DMS 273 (cell line): ENCODE measurements at regions not wholly inside any gene's neighbourhood (a gene's known extent, or its start where the extent isn't known, plus 50 kb on each side); places are given as distances from the start of the nearest gene placed in this dataset.
A peak's percentile ranks its signal among the peaks of the same experiment; 100 is the strongest.
"Not testable (repeated sequence)": the region's sequence is repeated elsewhere in the genome, so short reads cannot be mapped to it uniquely, and the experiment has no call there.

Experiments used
- DNase-seq: peaks from one replicate; lab custom pipeline; 2025; ENCODE audit not compliant: unreplicated experiment; lab: John Stamatoyannopoulos, UW

DNA sequence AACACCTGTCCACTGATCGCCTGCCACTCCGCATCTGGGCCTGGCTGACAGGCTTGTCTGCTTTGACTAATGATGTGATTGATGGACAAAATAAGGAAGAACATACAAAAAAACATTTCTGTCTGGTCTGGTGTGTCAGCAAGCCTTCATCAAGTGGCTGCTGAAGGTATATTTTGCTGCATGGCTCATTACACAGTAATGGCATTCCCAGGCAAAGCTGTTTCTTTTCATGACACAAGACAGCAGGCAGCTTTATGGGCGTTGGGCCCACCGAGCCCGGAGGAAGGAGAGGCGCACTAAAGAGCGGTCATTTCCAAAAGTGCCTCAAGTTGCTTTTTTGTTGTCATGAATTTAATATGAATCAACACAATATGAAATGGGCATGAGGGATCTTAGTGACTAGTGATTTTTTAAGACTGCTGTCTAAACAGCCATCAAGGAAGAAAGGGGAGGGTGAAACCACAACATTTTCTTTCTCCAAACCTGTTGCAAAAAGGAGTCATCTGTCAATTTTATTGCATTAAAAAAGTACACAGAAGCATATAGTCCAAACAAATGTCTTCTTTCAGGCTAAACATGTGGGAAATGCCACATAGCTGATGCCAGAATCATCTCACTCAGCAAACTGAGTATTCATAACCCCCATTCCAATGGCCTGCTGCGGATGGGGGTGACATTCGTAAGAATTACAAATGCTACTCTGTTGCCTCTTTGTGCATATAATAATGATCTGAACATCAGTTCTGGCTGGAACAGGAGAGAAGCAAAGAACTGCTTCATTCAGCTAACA is 476.6 kb downstream of the ZNF536 start:
- DNase-seq = no peak

DNA sequence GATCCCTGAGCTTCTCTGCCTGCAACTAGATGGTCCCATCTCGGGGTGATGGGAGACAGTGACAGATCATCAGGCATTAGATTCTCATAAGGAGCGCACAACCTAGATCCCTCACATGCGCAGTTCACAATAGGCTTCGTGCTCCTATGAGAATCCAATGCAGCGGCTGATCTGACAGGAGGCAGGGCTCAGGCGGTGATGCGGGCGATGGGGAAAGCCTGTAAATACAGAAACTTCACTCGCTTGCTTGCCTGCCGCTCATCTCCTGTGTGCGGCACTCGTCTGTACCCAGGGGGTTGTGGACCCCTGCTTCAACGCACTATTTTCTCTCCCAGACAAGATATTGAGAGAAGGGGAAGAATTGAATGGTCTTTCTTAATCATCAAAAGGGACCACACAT is 473.9 kb downstream of the ZNF536 start:
- no peak for DNase-seq

DNA sequence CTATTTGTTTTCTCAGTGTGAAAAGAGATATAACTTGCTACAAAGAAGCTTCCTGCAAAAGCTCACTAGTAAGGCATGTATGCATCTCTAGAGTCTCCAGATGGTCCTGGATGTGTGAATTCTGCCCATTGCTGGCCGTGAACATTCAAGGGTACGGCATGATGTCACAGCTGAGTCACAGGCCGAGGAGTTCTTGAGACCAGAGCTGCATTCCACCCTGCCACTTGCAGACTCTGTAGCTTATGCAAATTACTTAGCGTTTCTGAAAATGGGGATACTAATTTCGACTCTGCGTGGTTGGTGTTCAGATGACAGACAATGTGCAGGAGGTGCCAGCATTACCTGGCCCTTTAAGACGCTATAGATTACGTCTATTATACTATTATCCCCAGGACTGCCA is 470.7 kb downstream of the ZNF536 start:
- DNase-seq = no peak

DNA sequence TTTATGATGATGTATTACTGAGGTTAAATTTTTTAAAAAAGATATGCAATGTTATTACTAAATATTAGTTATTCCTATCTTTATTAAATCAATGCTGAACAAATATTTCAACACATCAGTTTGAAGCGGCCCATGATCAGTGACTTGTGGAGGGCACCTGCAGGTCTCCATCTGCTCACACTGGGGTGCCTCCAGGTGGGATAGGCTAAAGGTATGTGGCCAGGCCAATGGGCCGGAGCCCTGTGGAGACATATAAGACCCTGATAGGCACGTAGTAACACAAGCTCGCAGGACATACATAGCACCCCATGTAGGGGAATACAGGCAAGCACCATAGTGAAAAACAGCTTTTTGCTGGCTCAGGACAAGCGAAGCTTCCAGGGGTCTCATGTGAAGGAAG is 469.8 kb downstream of the ZNF536 start:
- no peak for DNase-seq

DNA sequence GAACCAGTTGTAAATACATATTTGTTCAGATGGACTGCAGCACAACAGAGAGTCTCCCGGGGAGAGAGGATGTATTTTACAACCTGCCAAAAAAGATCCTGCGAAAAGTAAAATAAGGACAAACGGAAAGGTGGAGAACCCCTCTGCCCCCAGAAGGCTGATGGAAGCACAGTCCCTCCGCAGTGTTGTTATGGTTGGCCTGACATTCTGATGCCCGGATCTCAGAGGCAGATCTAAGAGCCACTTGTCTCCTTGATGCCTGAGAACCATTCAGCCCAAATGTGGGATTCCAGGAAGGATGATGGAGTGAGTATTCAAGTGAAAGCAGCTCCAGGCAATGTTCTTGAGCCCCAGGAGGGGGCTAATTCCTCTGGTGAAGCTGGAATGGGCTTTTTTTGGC is 458.7 kb downstream of the ZNF536 start:
- no peak for DNase-seq

DNA sequence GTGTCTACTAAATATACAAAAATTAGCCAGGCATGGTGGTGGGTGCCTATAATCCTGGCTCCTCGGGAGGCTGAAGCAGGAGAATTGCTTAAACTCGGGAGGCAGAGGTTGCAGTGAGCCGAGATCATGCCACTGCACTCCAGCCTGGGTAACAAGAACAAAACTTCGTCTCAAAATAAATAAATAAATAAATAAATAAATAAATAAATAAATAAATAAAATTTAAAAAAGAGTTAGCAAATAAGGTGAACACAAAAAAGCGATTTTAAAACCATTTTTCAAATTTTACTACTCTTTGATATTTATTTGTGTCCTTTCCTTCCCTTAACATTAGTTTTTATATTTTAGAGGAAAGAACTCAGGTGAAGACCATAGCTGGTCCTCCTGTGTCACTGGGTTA is 453.3 kb downstream of the ZNF536 start:
- DNase-seq = not testable (repeated sequence)

DNA sequence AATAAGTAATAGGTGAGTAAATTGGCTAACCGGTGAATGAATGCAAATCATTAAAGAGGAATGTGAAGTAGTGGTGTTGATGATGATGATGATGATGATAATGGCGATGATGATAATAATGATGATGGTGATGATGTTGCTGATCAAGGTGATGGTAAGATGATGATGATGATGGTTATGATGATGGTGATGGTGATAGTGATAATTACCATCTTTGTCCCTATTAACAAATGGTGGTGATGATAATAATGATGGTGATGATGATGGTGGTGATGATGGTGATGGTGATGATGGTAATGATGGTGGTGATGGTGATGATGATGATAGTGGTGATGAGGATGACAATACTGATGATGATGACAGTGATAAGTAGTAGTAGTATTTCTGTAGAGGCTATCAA is 452.6 kb downstream of the ZNF536 start:
- no peak for DNase-seq

DNA sequence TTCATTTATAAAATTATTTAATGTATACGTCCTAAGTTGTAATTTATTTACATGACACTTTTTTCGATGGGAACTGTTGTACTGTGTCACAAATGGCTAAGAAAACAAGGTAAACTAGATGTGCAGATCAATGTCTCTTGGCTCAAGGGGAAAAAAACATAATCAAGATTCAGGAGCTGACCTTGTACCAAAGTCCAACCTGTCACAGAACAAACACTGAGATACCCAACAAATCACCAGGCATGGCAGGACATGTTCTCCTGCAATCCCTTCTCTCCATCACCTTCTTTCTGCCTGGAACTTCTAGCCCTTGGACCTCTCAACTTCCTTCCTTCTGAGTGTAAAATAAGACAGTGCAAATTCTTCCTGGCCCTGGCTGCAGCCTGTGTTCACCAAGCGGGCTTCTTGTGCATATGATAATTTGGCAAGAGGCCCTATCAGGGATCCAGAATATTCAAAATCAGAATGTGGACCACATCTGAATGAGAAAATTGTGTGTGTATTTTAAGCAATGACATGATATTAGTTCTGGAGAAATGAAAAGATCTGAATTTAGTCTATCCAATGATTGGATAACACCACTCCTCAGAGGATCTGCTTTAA is 445.9 kb downstream of the ZNF536 start:
- no peak for DNase-seq

DNA sequence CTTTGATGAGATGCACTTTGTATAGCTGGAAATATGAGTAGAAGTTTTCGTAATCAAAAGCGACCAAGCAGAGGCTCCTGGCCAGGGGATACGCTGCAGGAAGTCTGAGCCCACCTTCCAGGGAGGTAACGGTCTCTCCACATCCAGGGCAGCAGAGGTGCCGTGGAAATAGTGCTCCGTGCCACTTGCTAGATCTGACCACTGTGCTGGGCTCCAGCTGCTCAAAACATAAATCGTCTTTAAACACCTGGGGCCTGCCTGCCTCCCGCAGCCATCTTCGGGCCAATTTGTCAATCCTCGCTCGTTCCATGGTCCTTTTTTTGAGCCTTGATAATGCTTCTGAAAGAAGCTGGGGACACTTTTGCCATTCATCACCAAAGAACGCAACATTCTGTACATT is 445.0 kb downstream of the ZNF536 start:
- DNase-seq = no peak

DNA sequence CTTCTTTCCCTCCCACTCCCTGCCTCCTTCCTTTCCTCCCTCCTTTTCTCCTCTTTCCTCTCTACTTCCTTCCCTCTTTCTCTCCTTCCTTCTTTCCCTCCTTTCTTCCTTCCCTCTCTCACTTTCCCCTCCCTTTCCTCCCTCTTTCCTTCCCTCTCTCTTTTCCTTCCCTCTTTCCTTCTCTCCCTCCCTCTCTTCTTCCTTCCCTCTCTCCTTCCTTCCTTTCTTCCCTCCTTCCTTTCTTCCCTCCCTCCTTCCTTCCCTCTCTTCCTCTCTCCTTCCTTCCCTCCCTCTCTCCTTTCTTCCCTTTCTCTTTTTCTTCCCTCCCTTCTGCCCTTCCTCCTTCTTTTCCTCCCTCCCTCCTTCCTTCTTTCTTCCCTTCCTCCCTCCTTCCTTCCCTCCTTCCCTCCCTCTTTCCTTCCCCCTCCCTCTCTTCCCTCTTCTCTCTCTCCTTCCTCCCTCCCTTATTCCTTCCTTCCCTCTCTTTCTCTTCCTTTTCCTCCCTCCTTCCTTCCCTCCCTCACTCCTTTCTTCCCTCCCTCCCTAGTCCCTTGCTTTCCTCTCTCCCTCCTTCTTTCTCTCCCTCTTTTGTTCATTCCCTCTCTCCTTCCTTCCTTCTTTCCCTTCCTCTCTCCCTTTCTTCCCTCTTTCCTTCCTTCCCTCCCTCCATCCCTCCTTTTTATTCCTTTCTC is 443.9 kb downstream of the ZNF536 start:
- DNase-seq = no peak

DNA sequence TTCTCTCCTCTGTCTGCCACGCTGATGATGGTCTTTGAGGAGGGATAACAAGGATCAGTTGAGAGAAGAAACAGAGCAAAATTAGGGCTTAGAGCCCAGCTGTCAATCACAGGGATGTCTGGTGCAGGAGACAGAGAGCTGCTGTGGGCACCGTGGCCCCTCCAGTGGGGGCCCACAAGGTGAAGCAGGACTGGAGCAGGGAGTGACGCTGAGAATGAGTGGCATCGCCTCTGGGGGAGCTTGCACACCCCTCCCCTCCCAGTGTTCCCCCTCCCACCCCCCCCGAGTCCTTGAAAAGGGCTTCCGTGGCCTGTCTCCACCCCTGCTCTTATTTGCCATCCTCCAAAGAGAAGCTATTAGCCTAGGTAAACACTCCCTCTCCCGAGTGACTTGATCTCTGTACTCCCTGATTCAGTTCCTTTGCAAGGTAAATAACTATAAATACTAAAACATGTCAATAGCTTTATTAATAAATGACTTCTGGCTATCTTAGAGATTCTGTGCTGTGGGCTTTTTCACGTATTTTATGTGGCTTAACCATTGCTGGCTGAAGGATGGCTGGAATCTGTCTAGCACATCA is 440.0 kb downstream of the ZNF536 start:
- no peak for DNase-seq

DNA sequence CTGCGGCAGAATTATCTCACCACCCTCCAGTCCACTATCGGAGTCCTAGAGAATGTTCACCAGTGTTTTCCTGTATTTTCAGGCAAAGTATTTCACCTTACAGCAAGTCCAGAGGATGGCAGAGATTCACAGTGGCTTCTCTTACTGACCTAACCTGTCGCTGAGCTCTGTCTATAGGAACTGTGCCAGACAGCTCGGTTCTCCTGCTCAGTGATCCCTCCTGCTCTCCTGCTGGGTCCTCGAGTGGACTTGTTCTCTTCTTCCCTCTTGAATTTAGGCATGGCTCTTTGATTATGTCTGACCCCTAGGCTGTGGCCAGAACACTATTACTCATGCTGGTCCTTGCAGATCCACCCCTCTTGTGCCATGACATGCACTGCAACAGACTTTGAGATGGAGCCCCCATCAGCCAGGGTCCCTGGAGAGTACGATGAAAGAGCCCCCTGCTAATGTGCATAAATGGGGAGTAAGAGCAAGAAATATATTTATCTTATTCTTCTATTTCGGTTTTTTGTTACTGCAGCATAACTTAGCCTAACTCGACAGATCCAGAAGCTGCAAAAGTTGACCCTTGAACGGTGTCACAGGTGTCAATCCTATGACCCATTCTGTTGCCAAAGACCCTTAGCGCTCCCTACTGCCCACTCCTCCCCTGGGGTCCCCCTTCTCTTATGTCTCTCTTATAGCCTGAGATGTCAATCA is 439.4 kb downstream of the ZNF536 start:
- no peak for DNase-seq

DNA sequence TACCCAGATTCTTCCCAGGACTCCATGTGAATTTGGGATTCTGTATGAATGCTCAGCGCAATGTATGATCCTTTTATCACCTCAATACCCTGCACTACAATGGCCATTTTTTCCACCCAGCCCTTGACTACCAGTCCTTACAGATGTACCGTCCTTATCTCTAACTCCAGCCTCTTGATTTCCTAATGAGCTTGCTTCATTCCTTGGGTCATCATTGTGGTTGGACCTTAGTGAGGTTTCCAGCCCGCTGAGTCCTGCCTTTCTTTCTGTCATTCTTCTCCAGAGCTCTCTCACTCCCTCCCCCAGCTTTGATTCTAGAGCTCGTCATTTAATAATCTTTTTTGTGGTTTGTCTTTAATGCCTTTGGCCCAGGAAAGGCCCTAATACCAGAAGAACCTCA is 438.5 kb downstream of the ZNF536 start:
- no peak for DNase-seq

DNA sequence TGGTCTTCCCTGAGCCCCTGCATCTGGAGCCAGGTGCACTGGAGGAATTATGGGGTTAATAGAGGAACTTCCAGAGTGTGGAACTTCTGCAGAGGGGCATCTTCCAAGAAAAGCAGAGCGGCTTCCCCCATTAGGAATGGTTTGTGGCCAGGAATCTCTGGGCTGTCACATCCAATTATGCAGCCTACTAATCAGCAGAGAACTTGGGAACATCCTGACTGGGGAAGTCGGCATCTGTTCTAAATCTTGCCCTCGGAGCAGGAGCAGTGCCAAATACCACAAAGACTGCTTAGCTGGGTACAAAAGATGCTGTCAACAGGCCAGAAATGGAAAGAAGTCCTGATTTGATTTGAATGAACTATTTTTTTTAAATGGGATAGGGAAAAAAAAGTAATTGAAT is 435.1 kb downstream of the ZNF536 start:
- DNase-seq = peak; percentile 2

DNA sequence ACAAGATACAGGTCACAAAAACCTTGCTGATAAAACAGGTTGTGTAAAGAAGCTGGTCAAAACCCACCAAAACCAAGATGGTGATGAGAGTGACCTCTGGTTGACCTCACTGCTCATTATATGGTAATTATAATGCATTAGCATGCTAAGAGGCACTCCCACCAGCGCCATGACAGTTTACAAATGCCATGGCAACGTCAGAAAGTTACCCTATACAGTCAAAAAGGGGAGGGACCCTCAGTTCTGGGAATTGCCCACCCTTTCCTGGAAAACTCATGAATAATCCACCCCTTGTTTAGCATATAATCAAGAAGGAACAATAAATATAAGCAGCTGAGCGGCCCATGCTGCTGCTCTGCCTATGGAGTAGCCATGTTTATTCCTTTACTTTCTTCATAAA is 434.1 kb downstream of the ZNF536 start:
- no peak for DNase-seq

DNA sequence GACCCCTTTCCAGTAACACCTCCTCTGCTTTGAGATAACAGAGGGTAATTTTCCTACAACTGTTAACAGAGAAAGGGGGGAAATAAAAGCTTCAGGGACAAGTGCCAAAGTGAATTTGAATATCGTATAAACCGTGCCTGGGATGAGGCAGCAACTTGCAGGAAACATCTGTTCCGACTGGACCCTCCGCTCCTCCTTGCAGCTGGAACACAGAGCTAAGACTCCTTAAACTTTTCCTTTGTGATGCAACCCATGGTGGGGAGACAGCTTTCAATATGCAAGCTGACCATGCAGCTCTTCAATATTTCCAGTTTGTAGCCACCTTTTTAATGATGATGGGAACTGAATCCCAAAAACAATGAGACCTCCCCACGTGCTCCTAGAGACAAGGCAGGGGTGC is 432.6 kb downstream of the ZNF536 start:
- peak; percentile 10 for DNase-seq

DNA sequence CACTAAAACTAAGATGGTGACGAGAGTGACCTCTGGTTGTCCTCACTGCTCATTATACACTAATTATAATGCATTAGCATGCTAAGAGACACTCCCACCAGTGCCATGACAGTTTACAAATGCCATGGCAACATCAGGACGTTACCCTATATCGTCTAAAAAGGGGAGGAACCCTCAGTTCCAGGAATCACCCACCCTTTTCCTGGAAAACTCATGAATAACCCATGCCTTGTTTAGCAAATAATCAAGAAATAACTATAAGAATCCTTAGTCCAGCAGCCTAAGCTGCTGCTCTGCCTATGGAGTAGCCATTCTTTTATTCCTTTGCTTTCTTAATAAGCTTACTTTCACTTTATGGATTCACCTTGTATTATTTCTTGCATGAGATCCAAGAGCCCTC is 432.1 kb downstream of the ZNF536 start:
- DNase-seq = not testable (repeated sequence)

DNA sequence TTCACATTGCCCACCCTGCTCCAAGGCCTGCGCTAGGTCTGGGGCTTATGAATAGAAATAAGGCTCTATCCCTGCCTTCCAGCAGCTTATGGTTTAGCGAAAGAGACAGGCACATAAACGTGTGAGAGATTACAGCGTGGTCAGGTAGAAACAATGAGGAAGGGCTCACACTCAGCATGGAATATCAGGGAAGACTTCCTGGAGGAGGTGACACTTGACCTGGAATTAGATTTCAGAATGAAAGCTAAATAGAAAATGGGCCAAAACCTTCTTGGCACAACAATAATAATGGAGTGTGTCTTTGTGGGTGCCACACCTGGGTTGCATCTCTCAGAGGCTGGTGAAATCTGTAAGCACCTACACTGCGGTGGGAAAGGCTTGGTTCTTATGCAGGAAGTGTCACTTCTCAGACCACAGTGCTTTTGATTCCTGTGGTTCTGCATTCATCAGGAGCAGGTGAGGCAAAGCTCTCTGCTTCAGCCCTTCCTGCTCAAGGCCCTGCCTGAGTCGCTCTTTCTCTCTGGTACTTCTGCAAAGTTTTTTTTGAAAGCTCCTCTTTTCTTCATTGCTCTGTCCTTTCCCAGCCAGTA is 430.3 kb downstream of the ZNF536 start:
- no peak for DNase-seq

DNA sequence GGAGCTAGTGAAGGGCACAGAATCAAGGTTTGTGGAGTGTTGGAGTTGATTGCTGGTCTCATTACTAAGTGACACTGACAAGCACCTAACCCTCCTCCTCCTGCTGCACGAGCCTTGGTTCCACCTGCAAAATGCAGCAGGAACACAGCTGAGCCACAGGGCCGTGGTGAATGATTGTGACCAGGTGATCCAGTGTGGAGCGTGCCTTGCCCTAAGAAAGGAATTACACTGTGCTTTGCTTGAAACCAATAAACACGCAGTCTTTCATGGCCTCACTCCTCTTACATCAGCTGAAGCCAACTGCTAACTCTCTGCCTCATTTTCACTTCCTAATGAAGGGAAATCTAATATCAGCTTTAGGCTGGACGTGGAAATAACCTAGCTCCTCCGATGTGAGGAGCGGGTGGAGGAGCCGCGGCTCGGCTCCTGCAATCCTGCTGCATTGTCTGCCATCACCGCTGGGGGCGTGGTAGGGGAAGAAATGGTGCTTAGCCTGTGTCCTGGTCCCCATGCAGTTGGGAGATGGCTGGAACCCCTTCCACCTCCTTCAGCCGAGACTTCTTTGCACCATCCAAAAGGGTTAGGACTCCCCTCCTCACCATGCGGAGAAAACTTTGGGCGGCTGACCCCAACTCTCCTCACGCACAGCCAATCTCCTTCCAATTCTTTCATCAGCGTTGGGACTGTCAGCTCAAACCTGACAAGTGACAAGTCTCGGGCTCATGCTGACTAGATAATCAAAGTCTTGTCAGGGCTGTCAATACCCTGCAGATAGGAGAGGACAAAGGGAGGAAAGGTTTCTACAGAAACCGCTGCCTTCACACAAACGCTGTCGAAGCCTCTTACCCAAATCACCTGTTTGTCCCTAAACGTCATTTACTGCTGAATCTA is 427.9 kb downstream of the ZNF536 start:
- peak; percentile 64 for DNase-seq

DNA sequence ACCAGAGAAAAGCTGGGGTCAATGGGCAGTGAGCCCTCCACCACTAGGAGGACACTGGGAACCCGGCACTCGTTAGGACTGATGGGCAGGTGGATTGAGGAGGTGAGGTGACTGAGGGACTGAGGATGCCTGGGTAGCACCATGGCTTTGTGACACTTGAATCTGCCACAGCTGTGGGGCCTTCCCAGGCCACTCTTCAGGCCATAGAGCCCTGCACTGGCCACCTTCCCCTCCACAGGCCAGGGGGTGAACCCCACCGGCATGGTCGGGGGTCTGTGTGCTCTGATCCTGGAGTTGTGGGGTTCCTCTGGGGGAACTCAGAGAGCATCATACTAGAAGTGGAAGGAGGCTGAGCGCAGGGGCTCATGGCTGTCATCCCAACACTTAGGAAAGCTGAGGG is 423.5 kb downstream of the ZNF536 start:
- no peak for DNase-seq
